ENCODE measurements at regions not wholly inside any gene's neighbourhood (a gene's known extent, or its start where the extent isn't known, plus 50 kb on each side); places are given as distances from the start of the nearest gene placed in this dataset.
"Not testable (repeated sequence)": the region's sequence is repeated elsewhere in the genome, so short reads cannot be mapped to it uniquely, and the experiment has no call there.

DNA sequence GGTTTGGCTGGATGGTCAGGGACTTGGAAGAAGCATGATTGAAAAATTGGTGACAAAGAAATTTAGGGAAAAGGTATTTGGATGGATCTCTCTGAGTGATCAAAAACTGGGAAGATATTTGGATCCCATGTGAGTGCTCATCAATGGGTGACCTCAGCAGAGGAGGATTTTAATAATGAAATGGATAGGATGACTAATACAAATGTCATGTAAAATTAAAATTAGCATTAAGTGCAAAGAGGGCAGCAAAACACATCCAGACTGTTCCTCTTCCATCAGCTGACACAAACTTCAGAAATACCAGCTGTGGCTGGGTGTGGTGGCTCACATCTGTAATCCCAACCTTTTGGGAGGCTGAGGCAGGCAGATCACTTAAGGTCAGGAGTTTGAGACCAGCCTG, 151.7 kb downstream of the THBS2 start:
- DNase-seq (ENCODE audit: low read depth in 3 of 3, low spot score in 1 of 3), result no peak

GRCh38 chr6:169101036-169101805, 152.4 kb downstream of the THBS2 start:
- DNase-seq (ENCODE audit: low read depth in 3 of 3, low spot score in 1 of 3), result no peak

- no peak for DNase-seq (ENCODE audit: low read depth in 3 of 3, low spot score in 1 of 3)
Measured at GRCh38 chr6:169099411-169100202, 154.0 kb downstream of the THBS2 start.

- DNase-seq (ENCODE audit: low read depth in 3 of 3, low spot score in 1 of 3), result not testable (repeated sequence)
Measured at GRCh38 chr6:169098651-169099050, 155.0 kb downstream of the THBS2 start.

- no peak for DNase-seq (ENCODE audit: low read depth in 3 of 3, low spot score in 1 of 3)
Measured at GRCh38 chr6:169098116-169098515, 155.5 kb downstream of the THBS2 start.

DNA sequence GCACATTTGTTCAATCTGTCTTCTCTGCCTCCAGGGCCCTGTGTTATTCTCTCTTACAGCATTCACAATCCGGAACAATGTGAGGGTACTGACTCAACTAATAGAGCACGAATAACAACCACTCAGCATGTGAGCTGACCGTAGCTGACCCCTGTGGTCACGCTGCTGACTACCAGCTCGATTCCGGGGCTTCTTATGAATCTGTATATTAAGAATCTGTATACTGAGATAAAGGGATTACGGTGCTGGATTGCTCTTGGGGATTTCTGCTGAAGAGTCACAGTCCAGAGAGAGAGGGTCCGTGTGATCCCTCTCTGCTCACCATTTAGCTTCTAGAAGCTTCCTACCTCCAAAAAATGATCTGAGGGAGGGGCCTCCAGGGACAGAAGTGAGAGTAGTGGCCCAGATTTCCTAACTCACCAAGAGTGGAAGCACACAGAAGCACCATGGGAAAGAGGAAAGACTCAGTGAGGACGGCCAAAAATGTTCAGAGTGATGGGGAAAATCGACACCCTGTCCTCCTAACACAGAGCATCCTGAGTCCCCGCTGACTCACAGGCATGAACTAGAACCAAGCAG, 156.2 kb downstream of the THBS2 start:
- no peak for DNase-seq (ENCODE audit: low read depth in 3 of 3, low spot score in 1 of 3)

GRCh38 chr6:169096388-169096787, 157.3 kb downstream of the THBS2 start:
- no peak for DNase-seq (ENCODE audit: low read depth in 3 of 3, low spot score in 1 of 3)

GRCh38 chr6:169095153-169095552, 158.5 kb downstream of the THBS2 start:
- no peak for DNase-seq (ENCODE audit: low read depth in 3 of 3, low spot score in 1 of 3)

DNA sequence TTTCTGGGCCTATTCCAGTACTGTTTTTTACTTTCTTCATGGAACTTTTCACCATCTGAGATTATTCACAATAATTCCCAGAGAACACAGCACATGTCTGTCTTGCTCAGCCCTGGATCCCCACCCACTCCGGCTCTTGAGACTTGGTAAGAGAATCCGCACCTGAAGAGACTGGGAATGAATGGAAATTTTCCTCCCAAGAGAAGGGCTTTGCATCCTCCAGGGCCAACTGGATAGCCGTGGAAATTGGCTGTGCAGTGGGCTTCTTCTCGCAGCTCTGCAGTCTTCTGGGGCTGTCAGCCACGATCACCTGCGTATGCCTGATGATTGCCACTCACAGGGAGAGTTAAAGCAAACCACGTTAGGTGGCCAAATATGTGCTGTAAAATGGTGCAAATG, 159.1 kb downstream of the THBS2 start:
- no peak for DNase-seq (ENCODE audit: low read depth in 3 of 3, low spot score in 1 of 3)

GRCh38 chr6:169093770-169094551, 159.7 kb downstream of the THBS2 start:
- no peak for DNase-seq (ENCODE audit: low read depth in 3 of 3, low spot score in 1 of 3)

DNA sequence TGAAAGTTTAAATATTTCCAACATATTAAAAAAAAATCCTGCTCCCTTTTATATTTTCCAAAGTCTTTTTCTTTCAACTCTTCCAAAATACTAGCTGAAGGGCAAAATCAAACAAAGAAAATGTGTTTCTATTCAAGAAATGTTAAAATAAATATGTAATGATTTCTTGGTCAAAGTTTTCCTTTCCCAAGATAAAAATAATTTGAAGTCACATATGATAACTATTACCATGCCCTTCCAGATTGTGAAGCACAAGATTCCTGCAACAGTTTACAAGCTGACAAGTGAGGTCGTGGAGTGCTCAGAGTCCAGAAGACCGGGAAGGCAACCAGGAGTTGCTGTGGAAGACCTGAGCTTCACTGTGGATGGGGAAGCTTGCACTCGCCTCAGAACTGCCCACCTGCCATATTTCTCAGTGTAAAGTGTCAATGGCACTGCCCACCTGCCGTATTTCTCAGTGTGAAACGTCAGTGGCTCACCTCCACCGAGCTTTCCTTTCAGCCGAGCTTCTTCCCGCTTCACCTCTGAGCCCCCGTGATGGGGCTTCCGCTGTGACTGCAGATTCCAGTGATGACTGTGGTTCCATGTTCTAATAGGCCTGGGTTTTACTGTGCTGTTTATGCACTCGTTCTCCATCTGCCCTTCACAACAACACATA, 160.5 kb downstream of the THBS2 start:
- no peak for DNase-seq (ENCODE audit: low read depth in 3 of 3, low spot score in 1 of 3)

- DNase-seq (ENCODE audit: low read depth in 3 of 3, low spot score in 1 of 3), result no peak
Measured at GRCh38 chr6:169092375-169092774, 161.3 kb downstream of the THBS2 start.

DNA sequence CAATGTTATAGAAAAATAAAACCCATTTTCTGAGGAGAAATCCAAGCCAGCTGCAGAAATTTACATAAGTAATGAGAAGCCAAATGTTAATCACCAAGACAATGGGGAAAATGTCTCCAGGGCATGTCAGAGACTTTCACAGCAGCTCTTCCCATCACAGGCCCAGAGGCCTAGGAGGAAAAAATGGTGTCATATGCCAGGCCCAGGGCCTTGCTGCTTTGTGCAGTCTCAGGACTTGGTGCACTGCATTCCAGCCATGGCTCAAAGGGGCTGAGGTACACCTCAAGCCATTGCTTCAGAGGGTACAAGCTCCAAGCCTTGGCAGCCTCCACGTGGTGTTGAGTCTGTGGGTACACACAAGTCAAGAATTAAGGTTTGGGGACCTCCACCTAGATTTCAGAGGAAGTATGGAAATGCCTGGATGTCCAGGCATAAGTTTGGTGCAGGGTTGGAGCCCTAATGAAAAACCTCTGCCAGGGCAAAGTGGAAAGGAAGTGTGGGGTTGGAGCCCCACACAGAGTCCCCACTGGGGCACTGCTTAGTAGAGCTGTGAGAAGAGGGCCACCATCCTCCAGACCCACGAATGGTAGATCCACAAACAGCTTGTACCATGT, 163.0 kb downstream of the THBS2 start:
- not testable (repeated sequence) for DNase-seq (ENCODE audit: low read depth in 3 of 3, low spot score in 1 of 3)

DNA sequence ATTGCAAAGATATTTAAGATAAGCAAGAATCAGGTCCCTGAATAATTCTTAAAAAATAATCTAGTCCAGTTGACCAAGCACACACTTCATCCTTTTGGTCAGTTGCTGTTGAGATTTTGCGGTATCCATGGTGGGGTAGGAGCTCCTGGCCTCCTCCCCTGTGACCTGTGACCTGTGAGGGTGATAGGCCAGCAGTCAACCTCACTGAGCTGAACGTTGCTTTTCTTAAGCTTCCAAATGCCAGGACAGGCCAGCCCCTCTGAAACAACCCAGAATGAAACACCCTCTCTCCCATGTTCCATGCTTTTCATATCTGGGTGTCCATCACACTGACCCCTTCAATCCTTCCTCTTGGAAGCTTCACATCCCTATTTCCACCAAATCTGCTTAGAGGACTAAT, 164.9 kb downstream of the THBS2 start:
- DNase-seq (ENCODE audit: low read depth in 3 of 3, low spot score in 1 of 3), result no peak

- DNase-seq (ENCODE audit: low read depth in 3 of 3, low spot score in 1 of 3), result no peak
Measured at GRCh38 chr6:169087443-169088041, 166.1 kb downstream of the THBS2 start.

- DNase-seq (ENCODE audit: low read depth in 3 of 3, low spot score in 1 of 3), result not testable (repeated sequence)
Measured at GRCh38 chr6:169086616-169087015, 167.0 kb downstream of the THBS2 start.

- DNase-seq (ENCODE audit: low read depth in 3 of 3, low spot score in 1 of 3), result no peak
Measured at GRCh38 chr6:169086020-169086419, 167.6 kb downstream of the THBS2 start.

DNA sequence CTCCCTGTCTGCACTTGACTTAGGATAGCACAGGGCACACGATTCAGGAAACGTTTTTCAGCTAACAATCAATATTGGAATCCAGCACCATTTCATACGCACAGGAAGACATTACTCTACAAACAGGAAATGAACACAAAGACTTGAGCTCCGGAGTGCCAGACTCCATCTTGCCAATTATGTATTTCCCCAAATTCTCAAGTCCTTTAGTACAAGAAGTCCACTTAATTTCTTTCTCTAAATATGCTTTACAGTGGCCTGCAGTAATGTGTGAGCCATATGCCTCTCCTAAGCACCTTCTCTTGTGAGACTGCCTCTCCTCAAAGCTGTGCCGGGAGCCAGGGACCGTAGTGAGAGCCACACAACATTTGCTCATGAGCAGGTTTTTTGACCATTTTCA, 168.2 kb downstream of the THBS2 start:
- no peak for DNase-seq (ENCODE audit: low read depth in 3 of 3, low spot score in 1 of 3)

DNA sequence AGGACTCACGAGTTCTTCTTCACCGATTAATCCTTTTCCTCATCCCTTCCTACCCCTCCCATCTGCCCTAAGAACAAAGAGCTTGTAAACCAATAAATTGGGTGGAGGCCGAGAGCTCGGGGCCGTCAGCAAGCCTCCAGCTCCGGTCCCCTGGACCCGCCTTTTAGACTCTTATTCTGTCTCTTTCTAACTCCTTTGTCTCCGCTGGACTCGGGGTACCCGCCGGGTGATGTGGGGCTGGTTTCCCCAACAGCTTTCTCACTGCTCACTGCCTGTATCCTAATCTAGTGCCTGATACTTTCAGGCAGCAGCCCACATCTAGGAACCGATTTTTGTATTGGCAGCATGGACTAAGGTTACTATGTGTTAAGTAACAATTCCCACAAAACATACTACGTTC, 169.1 kb downstream of the THBS2 start:
- DNase-seq (ENCODE audit: low read depth in 3 of 3, low spot score in 1 of 3), result not testable (repeated sequence)

DNA sequence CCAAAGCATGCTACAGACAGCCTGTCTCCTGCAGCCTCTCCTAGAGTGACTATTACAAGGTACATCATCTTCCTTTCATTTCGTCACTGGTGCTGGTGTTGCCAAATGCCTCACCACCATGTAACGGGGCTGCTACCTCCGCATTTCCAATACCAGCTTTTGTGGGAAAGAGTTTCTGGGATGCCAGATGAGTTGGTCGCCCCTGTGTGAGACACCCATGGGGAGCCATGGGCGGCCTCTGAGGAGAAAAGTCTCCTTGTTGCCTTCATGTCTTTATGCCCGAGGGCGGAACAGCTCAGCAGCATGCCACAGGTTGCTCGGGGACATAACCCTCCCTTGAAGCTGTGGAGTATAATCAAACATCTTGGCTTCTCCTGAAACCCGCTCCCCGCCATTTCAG, 169.6 kb downstream of the THBS2 start:
- DNase-seq (ENCODE audit: low read depth in 3 of 3, low spot score in 1 of 3), result no peak
